Neuronal stem cell (in vitro differentiated cells): ENCODE measurements at regions not wholly inside any gene's neighbourhood (a gene's known extent, or its start where the extent isn't known, plus 50 kb on each side); places are given as distances from the start of the nearest gene placed in this dataset.
"Not testable (repeated sequence)": the region's sequence is repeated elsewhere in the genome, so short reads cannot be mapped to it uniquely, and the experiment has no call there.

Experiments
- DNase-seq: peaks from one replicate; pipeline ENCODE4 v3.0.0-alpha.2; 2013; ENCODE audit warnings: low spot score
- H2AFZ ChIP-seq: one replicate; pipeline ENCODE4 v1.6.1; 2013; ENCODE audit warnings: mild to moderate bottlenecking, low read length, inconsistent platforms
- H2AK5ac ChIP-seq: 2 replicates; pipeline ENCODE4 v1.6.1; 2013; ENCODE audit warnings: low read depth, mild to moderate bottlenecking, inconsistent platforms, low read length, moderate library complexity, mixed read lengths
- H2BK120ac ChIP-seq: 2 replicates; pipeline ENCODE4 v1.6.1; 2013; ENCODE audit warnings: low read depth, mild to moderate bottlenecking, inconsistent platforms, low read length, moderate library complexity, mixed read lengths
- H2BK12ac ChIP-seq: one replicate; pipeline ENCODE4 v1.6.1; 2013; ENCODE audit warnings: low read length, inconsistent platforms
- H2BK15ac ChIP-seq: 2 replicates; pipeline ENCODE4 v1.6.1; 2013; ENCODE audit warnings: mild to moderate bottlenecking, low read length, inconsistent platforms, mixed read lengths
- H2BK5ac ChIP-seq: one replicate; pipeline ENCODE4 v1.6.1; 2013; ENCODE audit warnings: inconsistent platforms, mild to moderate bottlenecking, low read length, moderate library complexity
- H3K14ac ChIP-seq: one replicate; pipeline ENCODE4 v1.6.1; 2013; ENCODE audit warnings: low read length, inconsistent platforms
- H3K18ac ChIP-seq: 2 replicates; pipeline ENCODE4 v1.6.1; 2013; ENCODE audit warnings: low read length, inconsistent platforms
- H3K23ac ChIP-seq: 2 replicates; pipeline ENCODE4 v1.6.1; 2013; ENCODE audit warnings: low read depth, mild to moderate bottlenecking, mixed read lengths, low read length, inconsistent platforms; ENCODE audit not compliant: poor library complexity
- H3K27ac ChIP-seq: replicated peaks from 3 replicates; pipeline ENCODE4 v1.5.1; 2013; ENCODE audit warnings: low read length, inconsistent platforms
- H3K27me3 ChIP-seq, 3 experiments: 2 replicates each; pipeline ENCODE4 v1.6.1; 2013; ENCODE audit warnings: low read length in 3 of 3, mild to moderate bottlenecking in 2 of 3, inconsistent platforms in 1 of 3, low read depth in 1 of 3, mixed read lengths in 1 of 3, moderate library complexity in 1 of 3; ENCODE audit not compliant: control insufficient read depth in 3 of 3, insufficient read depth in 3 of 3
- H3K36me3 ChIP-seq, 2 donors: replicated peaks in 1 of 2; 2 replicates each; pipeline ENCODE4 v1.6.1; 2013; ENCODE audit warnings: low read length in 2 of 2; ENCODE audit not compliant: control insufficient read depth in 2 of 2, insufficient read depth in 2 of 2
- H3K4ac ChIP-seq: 2 replicates; pipeline ENCODE4 v1.6.1; 2013; ENCODE audit warnings: inconsistent platforms, mild to moderate bottlenecking, low read length, moderate library complexity
- H3K4me1 ChIP-seq, 2 donors: 1 replicate in 1 of 2; 2 replicates in 1 of 2; pipeline ENCODE4 v1.6.1; 2013; ENCODE audit warnings: low read length in 2 of 2, low read depth in 1 of 2; ENCODE audit not compliant: control insufficient read depth in 2 of 2, insufficient read depth in 1 of 2
- H3K4me2 ChIP-seq: one replicate; pipeline ENCODE4 v1.6.1; 2013; ENCODE audit warnings: mild to moderate bottlenecking, low read length, inconsistent platforms; ENCODE audit not compliant: insufficient read depth, poor library complexity, severe bottlenecking
- H3K4me3 ChIP-seq, 2 donors: 2 replicates each; pipeline ENCODE4 v1.5.1; 2013; ENCODE audit warnings: low read length in 2 of 2, mild to moderate bottlenecking in 2 of 2, inconsistent platforms in 1 of 2, moderate library complexity in 1 of 2
- H3K79me1 ChIP-seq: one replicate; pipeline ENCODE4 v1.6.1; 2013; ENCODE audit warnings: low read depth, mild to moderate bottlenecking, inconsistent platforms, low read length, moderate library complexity
- H3K9ac ChIP-seq: one replicate; pipeline ENCODE4 v1.6.1; 2013; ENCODE audit warnings: mild to moderate bottlenecking, low read depth, low read length, inconsistent platforms; ENCODE audit not compliant: poor library complexity
- H3K9me3 ChIP-seq, 2 donors: replicated peaks in 1 of 2; 2 replicates each; pipeline versions ENCODE3 to v1.6.1; 2013; ENCODE audit warnings: low read length in 2 of 2, mild to moderate bottlenecking in 2 of 2, inconsistent platforms in 1 of 2, low read depth in 1 of 2, mixed read lengths in 1 of 2, moderate library complexity in 1 of 2; ENCODE audit not compliant: control insufficient read depth in 2 of 2, insufficient read depth in 1 of 2
- H4K8ac ChIP-seq: one replicate; pipeline ENCODE4 v1.6.1; 2013; ENCODE audit warnings: low read depth, mild to moderate bottlenecking, inconsistent platforms, low read length, moderate library complexity
- H4K91ac ChIP-seq: one replicate; pipeline ENCODE4 v1.6.1; 2013; ENCODE audit warnings: low read length, low read depth, mild to moderate bottlenecking, inconsistent platforms; ENCODE audit not compliant: poor library complexity
- WGBS, 2 donors: extraction: QIAGEN DNeasy Blood & Tissue Kit; methylation state at CpG; one replicate each; pipeline ENCODE4 v1.1.7; 2013; ENCODE audit warnings: missing lambda C conversion rate in 2 of 2, mixed read lengths in 1 of 2; ENCODE audit not compliant: insufficient read length in 2 of 2, insufficient replicate concordance in 1 of 2; ENCODE audit errors: extremely low coverage in 2 of 2; 5-methylcytosine and 5-hydroxymethylcytosine counted together

DNA sequence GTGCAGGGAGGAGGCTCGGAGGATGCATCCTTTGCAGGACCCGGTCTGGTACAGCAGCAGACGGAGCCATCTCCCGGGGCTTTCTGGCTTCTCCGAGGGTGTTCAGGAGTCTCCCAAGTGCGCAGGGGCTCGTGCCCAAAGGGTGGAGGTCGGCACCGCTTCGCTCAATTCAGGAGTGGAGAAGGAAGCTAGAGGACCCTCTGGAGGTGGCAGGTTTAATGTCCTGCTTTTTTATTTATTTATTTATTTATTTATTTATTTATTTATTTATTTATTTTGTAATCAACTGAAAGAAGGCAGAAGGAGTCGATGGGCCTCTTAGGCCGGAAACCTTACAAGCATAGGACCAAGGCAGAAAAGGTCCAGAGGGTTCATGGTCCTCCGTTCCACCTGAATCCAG, 286.4 kb upstream of the AGTR2 start:
- not testable (repeated sequence) for H3K9ac ChIP-seq, H3K4me2 ChIP-seq

DNA sequence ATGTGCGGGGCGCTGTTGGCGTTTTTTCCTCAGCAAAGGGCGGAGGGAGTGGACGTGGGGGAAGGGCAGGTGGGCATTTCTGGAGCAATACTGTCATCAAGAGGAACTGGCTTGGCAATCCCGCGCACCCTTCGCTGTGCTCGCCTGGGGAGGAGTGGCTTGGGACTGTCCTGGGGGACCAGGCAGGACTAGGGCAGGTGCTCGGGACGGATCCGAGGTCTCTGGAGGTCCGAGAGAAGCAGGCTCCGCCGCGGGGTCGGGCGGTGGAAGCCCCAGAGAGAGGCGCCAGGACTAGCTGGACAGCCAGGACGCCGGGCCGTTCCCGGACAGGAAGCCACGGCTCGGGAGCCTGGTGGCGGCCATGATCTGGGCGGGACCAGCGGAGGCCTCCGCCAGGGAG, 282.5 kb upstream of the AGTR2 start:
- H4K91ac ChIP-seq, H3K18ac ChIP-seq: not testable (repeated sequence)
- WGBS, 2 donors, result no CpG with 5 or more reads among the region's 29 CpGs

More for the DNA sequence above, 286.4 kb upstream of the AGTR2 start:
- not testable (repeated sequence) for H2BK15ac ChIP-seq, H3K4me3 ChIP-seq, H3K23ac ChIP-seq, H3K4me1 ChIP-seq, H2AK5ac ChIP-seq, H3K18ac ChIP-seq, H2BK120ac ChIP-seq, H3K36me3 ChIP-seq, DNase-seq, H3K79me1 ChIP-seq, H4K91ac ChIP-seq, H3K9me3 ChIP-seq, H4K8ac ChIP-seq, H3K4ac ChIP-seq, H2BK12ac ChIP-seq, H3K27ac ChIP-seq, H2BK5ac ChIP-seq, H3K14ac ChIP-seq, H3K27me3 ChIP-seq, H2AFZ ChIP-seq
- no CpG with 5 or more reads among the region's 13 CpGs for WGBS, 2 donors

DNA sequence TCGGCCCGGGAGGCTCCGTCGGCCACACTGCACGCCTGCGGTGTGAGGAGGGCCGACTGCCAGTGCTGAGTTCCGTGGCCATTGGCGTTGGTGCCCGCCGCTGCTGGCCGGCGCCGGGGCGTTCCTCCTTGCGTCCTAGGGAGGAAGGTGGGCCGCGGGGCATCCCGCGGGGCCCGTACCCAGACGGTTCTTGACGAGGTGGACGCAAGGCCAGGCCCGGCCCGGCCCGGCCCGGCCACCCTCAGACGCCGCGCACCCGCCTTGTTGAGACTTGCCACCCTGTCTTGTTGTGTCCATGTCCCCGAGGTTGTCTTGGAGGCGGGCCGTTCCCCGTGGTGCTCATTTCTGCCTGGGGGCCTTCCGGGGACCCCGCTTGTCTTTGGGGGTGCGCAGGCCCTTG, 282.0 kb upstream of the AGTR2 start:
- H3K36me3 ChIP-seq, H3K27me3 ChIP-seq, H4K8ac ChIP-seq, H3K9me3 ChIP-seq, H2BK15ac ChIP-seq, H3K27ac ChIP-seq, H3K79me1 ChIP-seq, H3K4ac ChIP-seq, H3K4me2 ChIP-seq, H3K14ac ChIP-seq, H3K9ac ChIP-seq, H2AFZ ChIP-seq, DNase-seq, H3K18ac ChIP-seq, H2BK5ac ChIP-seq, H2AK5ac ChIP-seq, H2BK120ac ChIP-seq, H2BK12ac ChIP-seq, H3K23ac ChIP-seq, H4K91ac ChIP-seq, H3K4me3 ChIP-seq, H3K4me1 ChIP-seq: not testable (repeated sequence)
- whole genome bisulfite sequencing, 2 donors, result no CpG with 5 or more reads among the region's 39 CpGs

More for the DNA sequence above, 282.5 kb upstream of the AGTR2 start:
- not testable (repeated sequence) for H4K8ac ChIP-seq, H2BK5ac ChIP-seq, H2AFZ ChIP-seq, H3K27me3 ChIP-seq, H3K27ac ChIP-seq, H3K79me1 ChIP-seq, H3K4me1 ChIP-seq, H2BK12ac ChIP-seq, H3K23ac ChIP-seq, H3K4me2 ChIP-seq, H2BK15ac ChIP-seq, H3K4me3 ChIP-seq, H2BK120ac ChIP-seq, H3K36me3 ChIP-seq, H3K4ac ChIP-seq, DNase-seq, H3K9me3 ChIP-seq, H3K14ac ChIP-seq, H2AK5ac ChIP-seq, H3K9ac ChIP-seq

DNA sequence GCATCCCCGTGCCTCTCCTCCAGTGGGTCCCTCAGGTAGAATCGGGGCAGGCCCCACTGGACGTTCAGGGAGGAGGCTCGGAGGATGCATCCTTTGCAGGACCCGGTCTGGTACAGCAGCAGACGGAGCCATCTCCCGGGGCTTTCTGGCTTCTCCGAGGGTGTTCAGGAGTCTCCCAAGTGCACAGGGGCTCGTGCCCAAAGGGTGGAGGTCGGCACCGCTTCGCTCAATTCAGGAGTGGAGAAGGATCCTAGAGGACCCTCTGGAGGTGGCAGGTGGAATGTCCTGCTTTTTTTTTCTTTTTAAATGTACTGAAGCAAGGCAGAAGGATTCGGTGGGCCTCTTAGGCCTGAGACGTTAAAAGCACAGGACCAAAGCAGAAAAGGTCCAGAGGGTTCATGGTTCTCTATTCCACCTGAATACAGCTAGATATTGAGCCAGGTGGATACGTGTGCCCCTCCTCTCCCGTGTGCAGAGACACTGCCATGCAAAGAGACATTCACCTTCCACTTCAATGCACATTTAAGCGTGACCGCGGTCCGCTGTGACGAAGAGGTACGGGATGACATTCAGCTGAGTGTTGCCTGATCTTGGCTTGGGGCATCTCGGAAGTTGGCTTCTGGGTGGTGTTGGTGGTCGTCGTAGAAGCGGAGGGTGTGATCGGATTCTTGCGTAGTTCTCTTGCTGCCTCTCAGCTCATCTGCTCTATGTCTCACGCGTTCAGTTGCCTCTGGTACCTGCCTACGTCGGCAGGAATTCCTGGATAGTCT, 281.2 kb upstream of the AGTR2 start:
- H2AFZ ChIP-seq, result no peak overlapping the region
- H3K27ac ChIP-seq, result no peak overlapping the region
- no peak overlapping the region for H2AK5ac ChIP-seq
- peaks cover 5 to 6% of the 10 kb centered on the region in 2 donors for H3K36me3 ChIP-seq
- H3K4me2 ChIP-seq, result no peak overlapping the region
- peaks cover 0 to 8% of the 10 kb centered on the region in 2 donors for H3K9me3 ChIP-seq
- H3K27me3 ChIP-seq, result no peaks in the 10 kb centered on the region
- no peak overlapping the region for H3K9ac ChIP-seq
- H2BK5ac ChIP-seq, result no peak overlapping the region
- no peak overlapping the region for H3K4me3 ChIP-seq
- no peak for DNase-seq
- no peaks in the 10 kb centered on the region for H3K79me1 ChIP-seq
- no peak overlapping the region for H3K23ac ChIP-seq
- no peak overlapping the region for H3K18ac ChIP-seq
- no peak overlapping the region for H3K14ac ChIP-seq
- H4K8ac ChIP-seq, result no peak overlapping the region
- no peak overlapping the region for H4K91ac ChIP-seq
- H2BK15ac ChIP-seq, result no peak overlapping the region
- no CpG with 5 or more reads among the region's 32 CpGs for WGBS, 2 donors
- H2BK120ac ChIP-seq, result no peak overlapping the region
- peaks cover 0 to 3% of the 10 kb centered on the region in 2 donors for H3K4me1 ChIP-seq
- no peak overlapping the region for H2BK12ac ChIP-seq
- H3K4ac ChIP-seq, result no peak overlapping the region
